A549 (cell line): ENCODE measurements at regions not wholly inside any gene's neighbourhood (a gene's known extent, or its start where the extent isn't known, plus 50 kb on each side); places are given as distances from the start of the nearest gene placed in this dataset.

Source experiments
- ATAC-seq, 2 experiments: fragments of 200-7000 bp in 1 of 2; fragments of >200 bp in 1 of 2; cut with Nextera tagmentation in 1 of 2; cut with Tn5 transposase in 1 of 2; 3 replicates each; pipeline versions ENCODE4 v1.8.0 to v1.9.1; 2018 to 2020; ENCODE audit warnings: mild to moderate bottlenecking in 1 of 2, moderate library complexity in 1 of 2
- CTCF ChIA-PET: fragments of 300-600 bp; sonication (Branson Sonifier 250); formaldehyde crosslinking; extraction: SDS; loops from one replicate; lab custom pipeline; 2021; ENCODE audit warnings: antibody characterized with exemption, inconsistent platforms; lab: Yijun Ruan, JAX
- POLR2A ChIA-PET: fragments of 350-600 bp; formaldehyde crosslinking; extraction: SDS; loops from one replicate; lab custom pipeline; 2021; ENCODE audit warnings: antibody characterized with exemption, inconsistent platforms; lab: Yijun Ruan, JAX
- DNase-seq, 2 experiments: peaks; one replicate each; pipeline versions ENCODE4 v3.0.0 to v3.0.0-alpha.2; 2011 to 2016; ENCODE audit warnings: low read depth in 1 of 2, low spot score in 1 of 2
- FAIRE-seq: peaks from 2 replicates; lab custom pipeline; 2011; peaks lifted over from hg19 to GRCh38; lab: Jason Lieb, UNC
- H3K27ac ChIP-seq, 2 experiments: fragments of >200 bp; sonication (Bioruptor Twin); formaldehyde crosslinking; 3 replicates each; pipeline ENCODE4 v1.5.1; 2016 to 2017
- H3K4me1 ChIP-seq: fragments of >200 bp; sonication (Bioruptor Twin); formaldehyde crosslinking; 3 replicates; pipeline ENCODE4 v1.6.1; 2016
- H3K4me2 ChIP-seq: fragments of >200 bp; sonication (Bioruptor Twin); formaldehyde crosslinking; 3 replicates; pipeline ENCODE4 v1.6.1; 2016
- H3K4me3 ChIP-seq: fragments of >200 bp; sonication (Bioruptor Twin); formaldehyde crosslinking; 3 replicates; pipeline ENCODE4 v1.5.1; 2016
- H3K9me3 ChIP-seq: fragments of >200 bp; sonication (Bioruptor Twin); formaldehyde crosslinking; 3 replicates; pipeline ENCODE4 v1.6.1; 2016
- CBX8 ChIP-seq: fragments of 200-600 bp; sonication (generic); IDR thresholded peaks from 2 replicates; pipeline ENCODE4 v1.6.1; 2016
- CEBPB ChIP-seq, 2 experiments: fragments of >200 bp in 1 of 2; sonication (Bioruptor Twin) in 1 of 2; formaldehyde crosslinking in 1 of 2; IDR thresholded peaks; 2 replicates each; pipeline ENCODE4 v1.6.1; 2012 to 2016
- CHD4 ChIP-seq: fragments of 200-600 bp; sonication (generic); IDR thresholded peaks from 2 replicates; pipeline ENCODE4 v1.6.1; 2016; ENCODE audit warnings: antibody characterized with exemption, mild to moderate bottlenecking, borderline replicate concordance
- EP300 ChIP-seq, 2 experiments: fragments of >200 bp; sonication (Bioruptor Twin); formaldehyde crosslinking; IDR thresholded peaks; 2 replicates in 1 of 2; 3 replicates in 1 of 2; pipeline ENCODE4 v1.6.1; 2016 to 2017
- ESRRA ChIP-seq: fragments of 150-350 bp; IDR thresholded peaks from 2 replicates; pipeline ENCODE4 v1.6.1; 2014; ENCODE audit warnings: mild to moderate bottlenecking, low read length, borderline replicate concordance
- FOSB ChIP-seq: fragments of 250-450 bp; sonication (Bioruptor Pico); IDR thresholded peaks from 2 replicates; pipeline ENCODE4 v1.5.0; 2020; ENCODE audit warnings: mild to moderate bottlenecking, moderate library complexity
- FOSL2 ChIP-seq, 2 experiments: fragments of 450-650 bp in 1 of 2; fragments of >200 bp in 1 of 2; sonication (Bioruptor Twin) in 1 of 2; formaldehyde crosslinking; IDR thresholded peaks; 2 replicates each; pipeline versions ENCODE4 v1.5.0 to v1.6.1; 2016 to 2020; ENCODE audit warnings: mild to moderate bottlenecking in 1 of 2, moderate library complexity in 1 of 2
- HOXA7 ChIP-seq: fragments of 250-450 bp; sonication (Bioruptor Pico); IDR thresholded peaks from 2 replicates; pipeline ENCODE4 v1.5.0; 2020; ENCODE audit warnings: mild to moderate bottlenecking, moderate library complexity
- HOXB5 ChIP-seq: fragments of 250-450 bp; sonication (Bioruptor Pico); IDR thresholded peaks from 2 replicates; pipeline ENCODE4 v1.5.0; 2020; ENCODE audit warnings: mild to moderate bottlenecking, moderate library complexity
- JUN ChIP-seq, 2 experiments: fragments of >200 bp; sonication (Bioruptor Twin); formaldehyde crosslinking; IDR thresholded peaks; 2 replicates in 1 of 2; 3 replicates in 1 of 2; pipeline ENCODE4 v1.6.1; 2016 to 2017
- NFE2L2 ChIP-seq: fragments of 150-350 bp; conservative IDR thresholded peaks from 2 replicates; pipeline ENCODE4 v1.6.1; 2014; ENCODE audit warnings: low read length
- NPAS2 ChIP-seq: fragments of 250-450 bp; sonication (Bioruptor Pico); IDR thresholded peaks from 2 replicates; pipeline ENCODE4 v1.8.0; 2022; ENCODE audit warnings: mild to moderate bottlenecking, moderate library complexity, borderline replicate concordance
- NR3C1 ChIP-seq: fragments of >200 bp; sonication (Bioruptor Twin); formaldehyde crosslinking; IDR thresholded peaks from 3 replicates; pipeline ENCODE4 v1.6.1; 2017
- POLR2AphosphoS2 ChIP-seq: conservative IDR thresholded peaks from 2 replicates; pipeline ENCODE4 v1.6.1; 2012; ENCODE audit warnings: low read length, improper control_type of control experiment, inconsistent platforms
- RFX5 ChIP-seq: fragments of 450-650 bp; IDR thresholded peaks from 2 replicates; pipeline ENCODE4 v1.7.1; 2014; ENCODE audit warnings: antibody characterized with exemption, mild to moderate bottlenecking, moderate library complexity
- SMC3 ChIP-seq: fragments of >200 bp; sonication (Bioruptor Twin); formaldehyde crosslinking; IDR thresholded peaks from 3 replicates; pipeline ENCODE4 v1.6.1; 2018; ENCODE audit warnings: inconsistent platforms
- ZFP36 ChIP-seq: fragments of 450-650 bp; IDR thresholded peaks from 2 replicates; pipeline ENCODE4 v1.6.1; 2014; ENCODE audit warnings: borderline replicate concordance; ENCODE audit not compliant: partially characterized antibody
- ZSCAN20 ChIP-seq: fragments of 250-450 bp; sonication (Bioruptor Pico); IDR thresholded peaks from 2 replicates; pipeline ENCODE4 v1.8.0; 2022; ENCODE audit warnings: mild to moderate bottlenecking, moderate library complexity
- WGBS: methylation state at CpG from one replicate; pipeline ENCODE4 v1.1.6; 2017; ENCODE audit errors: missing lambda C conversion rate; 5-methylcytosine and 5-hydroxymethylcytosine counted together
- TF ChIP-seq, protein P1 (sequence below): IDR thresholded peaks from 2 replicates; pipeline ENCODE4 v1.6.1; 2012
- TF ChIP-seq, protein P2 (sequence below): fragments of 250-450 bp; sonication (Bioruptor Pico); IDR thresholded peaks from 2 replicates; pipeline ENCODE4 v1.5.0; 2021; ENCODE audit warnings: mild to moderate bottlenecking, moderate library complexity, borderline replicate concordance
- TF ChIP-seq, protein P3 (sequence below): fragments of >200 bp; sonication (Bioruptor Twin); formaldehyde crosslinking; IDR thresholded peaks from 3 replicates; pipeline ENCODE4 v1.5.1; 2016
- TF ChIP-seq, protein P4 (sequence below): fragments of 250-450 bp; sonication (Bioruptor Pico); IDR thresholded peaks from 2 replicates; pipeline ENCODE4 v1.5.0; 2020; ENCODE audit warnings: low read depth, mild to moderate bottlenecking, moderate library complexity
- TF ChIP-seq, protein P5 (sequence below): fragments of >200 bp; sonication (Bioruptor Twin); formaldehyde crosslinking; IDR thresholded peaks from 2 replicates; pipeline ENCODE4 v1.6.1; 2016

DNA sequence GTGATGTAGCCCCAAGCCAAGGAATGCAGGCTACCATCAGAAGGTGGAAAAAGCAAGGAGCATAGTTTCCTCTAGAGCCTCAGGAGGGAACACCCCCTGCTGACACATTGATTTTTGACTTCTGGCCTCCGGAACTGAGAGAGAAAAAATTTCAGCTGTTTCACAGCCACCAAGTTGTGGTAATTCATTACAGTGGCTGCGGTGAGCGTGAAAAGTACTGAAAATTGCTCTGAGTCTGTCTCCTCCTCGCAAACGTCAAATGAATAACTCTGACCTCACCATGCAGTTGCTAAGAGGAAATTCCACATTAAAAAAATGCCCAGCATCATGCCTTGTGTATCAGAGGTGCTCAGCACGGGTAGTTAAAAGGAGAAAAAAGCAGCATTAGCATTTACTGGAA, 277.9 kb upstream of the MSX2 start (continued):
- no peak for TF ChIP-seq HOXB5 (CRISPR knock-in tag)
- TF ChIP-seq, all 56 proteins: peak for 0

DNA sequence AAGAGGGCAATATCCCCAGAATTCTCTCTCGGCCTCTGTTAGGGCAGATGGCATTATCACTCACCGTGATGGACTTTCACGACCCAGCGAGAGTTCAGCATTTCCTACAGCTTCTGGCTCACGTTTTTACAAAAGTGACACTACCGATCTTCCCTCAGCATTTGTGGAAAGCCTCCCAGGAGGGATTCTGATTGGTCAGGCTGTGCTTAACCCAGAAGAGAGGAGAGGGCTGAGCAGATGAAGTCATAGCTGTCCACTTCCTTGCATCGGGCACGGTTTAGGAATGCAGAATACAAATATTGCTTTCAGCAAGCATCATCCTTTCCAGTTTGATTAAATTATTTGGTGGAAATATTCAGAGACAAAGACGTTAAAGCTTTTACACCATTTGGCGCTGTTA, 277.4 kb upstream of the MSX2 start:
- 18% methylated on average over 10 of the region's 10 CpGs for WGBS

DNA sequence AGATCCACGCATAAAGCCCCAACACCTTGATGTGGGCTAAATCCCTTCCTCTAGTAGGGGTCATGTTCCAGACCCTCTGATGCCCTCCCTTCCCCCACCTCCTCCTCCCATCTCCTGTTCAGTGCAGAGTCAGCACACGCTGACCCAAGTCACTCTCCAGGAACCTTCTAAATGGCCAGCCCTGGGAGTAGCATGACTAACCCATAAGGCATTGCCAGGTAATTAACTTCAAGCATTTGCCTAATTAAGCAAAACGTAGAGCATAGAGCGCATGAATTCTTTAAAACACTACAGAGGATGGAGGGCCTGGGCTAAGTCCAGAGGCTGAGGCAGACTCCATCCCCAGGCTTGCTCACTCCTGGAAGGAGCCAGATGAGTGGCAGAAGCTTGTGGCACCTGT, 276.3 kb upstream of the MSX2 start:
- WGBS: 56% methylated on average over 4 of the region's 4 CpGs
- Histone ChIP-seq H3K27ac (no peak overlapping the region), H3K4me1 (no peaks in the 10 kb centered on the region), H3K9me3 (peaks cover 10% of the 10 kb centered on the region; the same call in 1 of the 3 replicates), H3K4me3 (no peak overlapping the region), H3K4me2 (no peak overlapping the region)
- CTCF ChIA-PET: interaction anchor here (1.3 kb wide), 1 partner anchor 16 kb away, joined by 3 read pairs; no protein-coding TSS in a partner anchor
- no peak for FAIRE-seq
- POLR2A ChIA-PET: no interaction called here
- ATAC-seq: no peak
- TF ChIP-seq NR3C1: no peak
- no peak for TF ChIP-seq FOSB (CRISPR knock-in tag)
- no peak for TF ChIP-seq CHD4
- no peak for TF ChIP-seq SMC3
- TF ChIP-seq NPAS2 (CRISPR knock-in tag): no peak
- TF ChIP-seq, protein P1, sequence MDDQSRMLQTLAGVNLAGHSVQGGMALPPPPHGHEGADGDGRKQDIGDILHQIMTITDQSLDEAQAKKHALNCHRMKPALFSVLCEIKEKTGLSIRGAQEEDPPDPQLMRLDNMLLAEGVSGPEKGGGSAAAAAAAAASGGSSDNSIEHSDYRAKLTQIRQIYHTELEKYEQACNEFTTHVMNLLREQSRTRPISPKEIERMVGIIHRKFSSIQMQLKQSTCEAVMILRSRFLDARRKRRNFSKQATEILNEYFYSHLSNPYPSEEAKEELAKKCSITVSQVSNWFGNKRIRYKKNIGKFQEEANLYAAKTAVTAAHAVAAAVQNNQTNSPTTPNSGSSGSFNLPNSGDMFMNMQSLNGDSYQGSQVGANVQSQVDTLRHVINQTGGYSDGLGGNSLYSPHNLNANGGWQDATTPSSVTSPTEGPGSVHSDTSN: no peak
- TF ChIP-seq FOSL2 (IDR thresholded peaks at IDR 0.05): no peak
- TF ChIP-seq FOSL2 (CRISPR knock-in tag; IDR thresholded peaks at IDR 0.05): no peak
- no peak for TF ChIP-seq HOXB5 (CRISPR knock-in tag)
- TF ChIP-seq, protein P2, sequence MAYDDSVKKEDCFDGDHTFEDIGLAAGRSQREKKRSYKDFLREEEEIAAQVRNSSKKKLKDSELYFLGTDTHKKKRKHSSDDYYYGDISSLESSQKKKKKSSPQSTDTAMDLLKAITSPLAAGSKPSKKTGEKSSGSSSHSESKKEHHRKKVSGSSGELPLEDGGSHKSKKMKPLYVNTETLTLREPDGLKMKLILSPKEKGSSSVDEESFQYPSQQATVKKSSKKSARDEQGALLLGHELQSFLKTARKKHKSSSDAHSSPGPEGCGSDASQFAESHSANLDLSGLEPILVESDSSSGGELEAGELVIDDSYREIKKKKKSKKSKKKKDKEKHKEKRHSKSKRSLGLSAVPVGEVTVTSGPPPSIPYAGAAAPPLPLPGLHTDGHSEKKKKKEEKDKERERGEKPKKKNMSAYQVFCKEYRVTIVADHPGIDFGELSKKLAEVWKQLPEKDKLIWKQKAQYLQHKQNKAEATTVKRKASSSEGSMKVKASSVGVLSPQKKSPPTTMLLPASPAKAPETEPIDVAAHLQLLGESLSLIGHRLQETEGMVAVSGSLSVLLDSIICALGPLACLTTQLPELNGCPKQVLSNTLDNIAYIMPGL: no peak
- TF ChIP-seq, protein P3, sequence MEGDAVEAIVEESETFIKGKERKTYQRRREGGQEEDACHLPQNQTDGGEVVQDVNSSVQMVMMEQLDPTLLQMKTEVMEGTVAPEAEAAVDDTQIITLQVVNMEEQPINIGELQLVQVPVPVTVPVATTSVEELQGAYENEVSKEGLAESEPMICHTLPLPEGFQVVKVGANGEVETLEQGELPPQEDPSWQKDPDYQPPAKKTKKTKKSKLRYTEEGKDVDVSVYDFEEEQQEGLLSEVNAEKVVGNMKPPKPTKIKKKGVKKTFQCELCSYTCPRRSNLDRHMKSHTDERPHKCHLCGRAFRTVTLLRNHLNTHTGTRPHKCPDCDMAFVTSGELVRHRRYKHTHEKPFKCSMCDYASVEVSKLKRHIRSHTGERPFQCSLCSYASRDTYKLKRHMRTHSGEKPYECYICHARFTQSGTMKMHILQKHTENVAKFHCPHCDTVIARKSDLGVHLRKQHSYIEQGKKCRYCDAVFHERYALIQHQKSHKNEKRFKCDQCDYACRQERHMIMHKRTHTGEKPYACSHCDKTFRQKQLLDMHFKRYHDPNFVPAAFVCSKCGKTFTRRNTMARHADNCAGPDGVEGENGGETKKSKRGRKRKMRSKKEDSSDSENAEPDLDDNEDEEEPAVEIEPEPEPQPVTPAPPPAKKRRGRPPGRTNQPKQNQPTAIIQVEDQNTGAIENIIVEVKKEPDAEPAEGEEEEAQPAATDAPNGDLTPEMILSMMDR: no peak
- no peak for TF ChIP-seq ZFP36
- no peak for TF ChIP-seq ZSCAN20
- no peak for TF ChIP-seq CBX8
- no peak for TF ChIP-seq HOXA7 (CRISPR knock-in tag)
- TF ChIP-seq EP300 (IDR thresholded peaks at IDR 0.05): no peak
- TF ChIP-seq, protein P4, sequence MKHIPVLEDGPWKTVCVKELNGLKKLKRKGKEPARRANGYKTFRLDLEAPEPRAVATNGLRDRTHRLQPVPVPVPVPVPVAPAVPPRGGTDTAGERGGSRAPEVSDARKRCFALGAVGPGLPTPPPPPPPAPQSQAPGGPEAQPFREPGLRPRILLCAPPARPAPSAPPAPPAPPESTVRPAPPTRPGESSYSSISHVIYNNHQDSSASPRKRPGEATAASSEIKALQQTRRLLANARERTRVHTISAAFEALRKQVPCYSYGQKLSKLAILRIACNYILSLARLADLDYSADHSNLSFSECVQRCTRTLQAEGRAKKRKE: no peak
- TF ChIP-seq, protein P5, sequence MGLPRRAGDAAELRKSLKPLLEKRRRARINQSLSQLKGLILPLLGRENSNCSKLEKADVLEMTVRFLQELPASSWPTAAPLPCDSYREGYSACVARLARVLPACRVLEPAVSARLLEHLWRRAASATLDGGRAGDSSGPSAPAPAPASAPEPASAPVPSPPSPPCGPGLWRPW: no peak
- no peak for TF ChIP-seq POLR2AphosphoS2
- no peak for TF ChIP-seq RFX5
- TF ChIP-seq JUN (IDR thresholded peaks at IDR 0.05): no peak
- DNase-seq: no peak

More for the DNA sequence above, 277.4 kb upstream of the MSX2 start:
- Histone ChIP-seq H3K4me1 (no peaks in the 10 kb centered on the region), H3K4me2 (no peak overlapping the region), H3K27ac (no peak overlapping the region), H3K4me3 (no peak overlapping the region), H3K9me3 (peaks cover 10% of the 10 kb centered on the region; the same call in 1 of the 3 replicates)
- ATAC-seq (no peak), DNase-seq (no peak), FAIRE-seq (no peak)
- POLR2A ChIA-PET: no interaction called here
- TF ChIP-seq, protein P3: no peak
- no peak for TF ChIP-seq HOXA7 (CRISPR knock-in tag)
- no peak for TF ChIP-seq CEBPB (IDR thresholded peaks at IDR 0.05)
- no peak for TF ChIP-seq ESRRA
- no peak for TF ChIP-seq NFE2L2
- no peak for TF ChIP-seq JUN (IDR thresholded peaks at IDR 0.05)
- CTCF ChIA-PET: no interaction called here
